ENCODE measurements at regions not wholly inside any gene's neighbourhood (a gene's known extent, or its start where the extent isn't known, plus 50 kb on each side); places are given as distances from the start of the nearest gene placed in this dataset.
"Not testable (repeated sequence)": the region's sequence is repeated elsewhere in the genome, so short reads cannot be mapped to it uniquely, and the experiment has no call there.

DNA sequence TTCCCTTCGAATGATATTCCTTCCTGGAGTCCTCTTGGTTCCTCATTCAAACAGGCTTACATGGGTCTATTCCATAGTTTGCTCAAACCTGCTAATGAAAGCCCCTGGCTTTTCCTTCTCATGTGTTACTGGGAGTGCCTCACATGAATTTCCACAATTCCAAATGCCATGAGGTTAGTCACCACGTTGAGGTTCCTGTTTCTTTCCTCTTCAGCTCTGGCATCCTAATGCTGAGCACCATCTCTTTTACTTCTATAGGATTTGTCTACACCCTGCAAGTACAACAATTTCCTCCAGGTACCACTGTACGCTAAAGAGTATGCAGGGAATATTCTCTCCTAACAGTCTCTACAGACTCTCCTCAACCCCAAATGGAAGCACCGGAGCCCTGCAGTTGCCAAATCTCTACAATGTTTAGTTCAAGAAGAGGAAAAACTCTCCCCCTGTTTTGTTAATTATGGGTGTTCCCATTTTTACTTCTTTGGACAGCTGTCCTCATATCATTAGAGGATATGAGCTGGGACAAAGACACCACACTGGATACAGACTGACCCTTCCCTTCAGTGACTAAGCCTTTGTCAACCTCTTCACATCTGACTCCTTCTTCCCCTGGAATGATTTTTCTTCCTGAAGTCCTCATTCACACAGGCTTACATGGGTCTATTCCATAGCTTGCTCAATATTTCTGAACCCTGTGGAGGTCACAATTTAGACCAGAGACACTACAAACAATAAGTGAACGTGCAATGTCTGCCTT, 145.8 kb upstream of the BET1 start:
- Mint-ChIP-seq H3K4me1 (ENCODE audit: low read depth) (peaks cover 56% of the 10 kb centered on the region), H3K4me3 (no peak overlapping the region), H3K36me3 (ENCODE audit: low read depth) (no peaks in the 10 kb centered on the region), H3K27ac (peak overlapping the region; percentile 46), H3K27me3 (ENCODE audit: insufficient read depth) (no peaks in the 10 kb centered on the region), H3K9me3 (no peaks in the 10 kb centered on the region)
- TF ChIP-seq, protein P1, sequence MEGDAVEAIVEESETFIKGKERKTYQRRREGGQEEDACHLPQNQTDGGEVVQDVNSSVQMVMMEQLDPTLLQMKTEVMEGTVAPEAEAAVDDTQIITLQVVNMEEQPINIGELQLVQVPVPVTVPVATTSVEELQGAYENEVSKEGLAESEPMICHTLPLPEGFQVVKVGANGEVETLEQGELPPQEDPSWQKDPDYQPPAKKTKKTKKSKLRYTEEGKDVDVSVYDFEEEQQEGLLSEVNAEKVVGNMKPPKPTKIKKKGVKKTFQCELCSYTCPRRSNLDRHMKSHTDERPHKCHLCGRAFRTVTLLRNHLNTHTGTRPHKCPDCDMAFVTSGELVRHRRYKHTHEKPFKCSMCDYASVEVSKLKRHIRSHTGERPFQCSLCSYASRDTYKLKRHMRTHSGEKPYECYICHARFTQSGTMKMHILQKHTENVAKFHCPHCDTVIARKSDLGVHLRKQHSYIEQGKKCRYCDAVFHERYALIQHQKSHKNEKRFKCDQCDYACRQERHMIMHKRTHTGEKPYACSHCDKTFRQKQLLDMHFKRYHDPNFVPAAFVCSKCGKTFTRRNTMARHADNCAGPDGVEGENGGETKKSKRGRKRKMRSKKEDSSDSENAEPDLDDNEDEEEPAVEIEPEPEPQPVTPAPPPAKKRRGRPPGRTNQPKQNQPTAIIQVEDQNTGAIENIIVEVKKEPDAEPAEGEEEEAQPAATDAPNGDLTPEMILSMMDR (IDR thresholded peaks at IDR 0.05) = no peak
- peak; percentile 3 for DNase-seq

DNA sequence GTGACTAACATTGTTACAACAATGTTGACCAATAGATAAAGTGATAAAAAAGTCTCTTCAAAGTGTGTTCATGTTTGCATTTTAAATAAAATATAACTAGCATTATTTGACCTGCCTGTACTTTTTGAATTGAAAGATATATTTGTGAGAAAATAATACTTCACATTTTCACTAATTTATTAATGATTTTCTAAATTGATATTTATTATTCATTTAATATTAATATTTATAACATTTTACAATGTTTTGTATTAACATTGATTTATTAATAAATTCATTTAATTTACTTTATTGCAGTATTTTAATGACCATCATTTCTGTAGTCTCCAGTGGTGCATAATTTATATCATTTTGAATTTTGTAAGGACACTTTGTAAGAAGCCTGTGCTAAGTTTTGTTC, 150.0 kb upstream of the BET1 start:
- Mint-ChIP-seq H3K27ac (no peak overlapping the region), H3K4me1 (ENCODE audit: low read depth) (peaks cover 57% of the 10 kb centered on the region), H3K36me3 (ENCODE audit: low read depth) (no peaks in the 10 kb centered on the region), H3K9me3 (peaks cover 8% of the 10 kb centered on the region; the same call in 1 of the 2 replicates), H3K4me3 (no peak overlapping the region), H3K27me3 (ENCODE audit: insufficient read depth) (no peaks in the 10 kb centered on the region)
- no peak for DNase-seq
- TF ChIP-seq, protein P1 (IDR thresholded peaks at IDR 0.05) = no peak

DNA sequence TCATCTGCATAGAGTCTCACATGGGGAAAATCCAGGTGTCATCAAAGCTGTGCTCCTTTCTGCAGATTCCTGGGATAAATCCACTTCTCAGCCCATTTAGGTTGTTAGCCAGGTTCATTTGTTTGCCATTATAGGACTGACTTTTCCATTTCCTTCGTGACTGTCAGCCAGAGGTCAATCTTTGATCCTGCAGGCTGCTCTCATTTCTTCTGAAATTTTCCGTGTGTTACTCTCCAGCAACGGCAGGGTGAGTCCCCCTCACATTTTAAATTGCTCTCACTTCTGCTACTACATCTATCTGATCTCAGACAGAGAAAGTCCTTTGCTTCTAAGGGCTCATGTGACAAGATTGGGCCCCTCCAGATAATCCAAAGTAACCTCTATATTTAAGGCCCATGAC, 150.7 kb upstream of the BET1 start:
- TF ChIP-seq, protein P1 (IDR thresholded peaks at IDR 0.05) = no peak
- Mint-ChIP-seq H3K27me3 (ENCODE audit: insufficient read depth) (no peaks in the 10 kb centered on the region), H3K9me3 (peaks cover 8% of the 10 kb centered on the region; the same call in 1 of the 2 replicates), H3K4me1 (ENCODE audit: low read depth) (peaks cover 51% of the 10 kb centered on the region), H3K4me3 (no peak overlapping the region), H3K36me3 (ENCODE audit: low read depth) (no peaks in the 10 kb centered on the region), H3K27ac (peak overlapping the region; percentile 12; the same call in 1 of the 2 replicates)
- DNase-seq = no peak

DNA sequence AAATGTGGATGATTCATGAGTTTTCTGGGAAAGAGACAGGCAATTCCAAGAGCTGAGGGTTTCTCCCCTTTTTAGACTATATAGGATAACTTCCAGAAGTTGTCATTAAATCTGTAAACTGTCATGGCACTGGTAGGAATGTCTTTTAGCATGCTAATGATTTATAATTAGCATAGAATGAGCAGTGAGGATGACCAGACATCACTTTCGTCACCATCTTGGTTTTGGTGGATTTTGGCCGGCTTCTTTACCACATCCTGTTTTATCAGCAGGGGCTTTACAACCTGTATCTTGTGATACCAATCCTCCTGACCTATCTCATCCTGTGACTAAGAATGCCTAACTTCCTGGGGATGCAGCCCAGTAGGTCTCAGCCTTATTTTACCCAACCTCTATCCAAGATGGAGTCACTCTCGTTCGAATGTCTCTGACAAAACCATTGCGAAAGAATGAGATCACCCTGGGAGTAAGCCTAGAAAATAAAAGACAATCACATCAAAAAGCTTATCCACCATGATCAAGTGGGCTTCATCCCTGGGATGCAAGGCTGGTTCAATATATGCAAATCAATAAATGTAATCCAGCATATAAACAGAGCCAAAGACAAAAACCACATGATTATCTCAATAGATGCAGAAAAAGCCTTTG, 153.6 kb upstream of the BET1 start:
- H3K4me3 Mint-ChIP-seq = peak overlapping the region; percentile 27
- H3K27me3 Mint-ChIP-seq (ENCODE audit: insufficient read depth); H3K9me3 Mint-ChIP-seq; H3K36me3 Mint-ChIP-seq (ENCODE audit: low read depth): not testable (repeated sequence)
- peaks cover 42% of the 10 kb centered on the region for H3K4me1 Mint-ChIP-seq (ENCODE audit: low read depth)
- peak overlapping the region; percentile 87 for H3K27ac Mint-ChIP-seq
- DNase-seq = peak; percentile 38

DNA sequence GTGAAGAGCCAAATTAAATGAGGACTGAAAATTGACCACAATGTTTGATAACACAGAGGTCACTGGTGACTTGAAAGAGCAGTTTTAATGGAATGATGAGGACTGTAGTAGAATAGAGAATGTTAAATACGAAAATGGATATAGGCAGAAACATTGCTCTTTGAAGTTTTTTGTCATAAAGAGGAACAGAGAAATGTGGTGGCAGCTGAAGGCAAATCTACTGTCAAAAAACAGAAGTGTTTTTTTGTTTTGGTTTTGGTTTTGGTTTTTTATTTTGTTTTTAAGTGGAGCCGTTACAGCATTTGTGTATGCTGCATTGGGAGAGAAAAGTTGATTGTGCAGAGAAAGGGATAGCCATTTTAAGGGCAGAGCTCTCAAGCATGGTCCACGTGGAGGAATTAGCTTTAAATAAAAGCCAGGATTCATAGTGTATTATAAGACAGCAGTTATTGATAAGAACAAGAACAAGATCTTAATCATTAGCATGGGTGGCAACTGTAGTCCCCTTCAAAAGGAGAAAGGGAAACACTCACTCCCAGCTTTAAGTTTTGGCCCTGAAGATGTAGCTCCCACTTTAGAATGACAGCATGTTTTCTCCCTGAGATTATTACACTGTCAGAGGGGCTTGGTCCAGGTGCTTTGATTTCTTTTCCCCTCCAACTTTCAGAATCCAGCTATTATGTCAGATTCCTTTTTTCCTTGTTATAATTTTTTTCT, 156.7 kb upstream of the BET1 start:
- DNase-seq = no peak
- TF ChIP-seq, protein P1 (IDR thresholded peaks at IDR 0.05) = no peak
- Mint-ChIP-seq H3K9me3 (peaks cover 16% of the 10 kb centered on the region), H3K27ac (no peak overlapping the region; the same call in 1 of the 2 replicates), H3K4me1 (ENCODE audit: low read depth) (peaks cover 29% of the 10 kb centered on the region), H3K4me3 (no peak overlapping the region), H3K27me3 (ENCODE audit: insufficient read depth) (no peaks in the 10 kb centered on the region), H3K36me3 (ENCODE audit: low read depth) (peaks cover 8% of the 10 kb centered on the region)

DNA sequence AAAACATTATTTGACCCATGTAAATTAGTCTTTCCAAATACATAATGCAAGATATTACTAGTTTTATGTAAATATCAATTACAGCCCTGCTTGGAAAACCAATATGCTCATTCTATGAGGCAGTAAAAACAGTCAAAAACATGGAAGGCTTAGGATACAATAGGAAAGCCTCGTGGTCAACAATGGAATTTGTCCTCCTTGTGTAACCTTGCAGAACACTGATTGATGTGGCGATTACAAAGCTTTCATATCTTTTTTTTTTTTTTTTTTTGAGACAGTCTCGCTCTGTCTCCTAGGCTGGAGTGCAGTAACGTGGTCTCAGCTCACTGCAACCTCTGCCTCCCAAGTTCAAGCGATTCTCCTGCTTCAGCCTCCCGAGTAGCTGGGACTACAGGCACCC, 157.3 kb upstream of the BET1 start:
- peaks cover 20% of the 10 kb centered on the region for H3K9me3 Mint-ChIP-seq
- no peak overlapping the region for H3K27ac Mint-ChIP-seq
- H3K4me3 Mint-ChIP-seq = no peak overlapping the region
- DNase-seq = no peak
- H3K4me1 Mint-ChIP-seq (ENCODE audit: low read depth) = peaks cover 27% of the 10 kb centered on the region
- no peaks in the 10 kb centered on the region for H3K27me3 Mint-ChIP-seq (ENCODE audit: insufficient read depth)
- TF ChIP-seq, protein P1 (IDR thresholded peaks at IDR 0.05) = no peak
- peaks cover 13% of the 10 kb centered on the region for H3K36me3 Mint-ChIP-seq (ENCODE audit: low read depth)
